ENCODE measurements at regions not wholly inside any gene's neighbourhood (a gene's known extent, or its start where the extent isn't known, plus 50 kb on each side); places are given as distances from the start of the nearest gene placed in this dataset.

DNA sequence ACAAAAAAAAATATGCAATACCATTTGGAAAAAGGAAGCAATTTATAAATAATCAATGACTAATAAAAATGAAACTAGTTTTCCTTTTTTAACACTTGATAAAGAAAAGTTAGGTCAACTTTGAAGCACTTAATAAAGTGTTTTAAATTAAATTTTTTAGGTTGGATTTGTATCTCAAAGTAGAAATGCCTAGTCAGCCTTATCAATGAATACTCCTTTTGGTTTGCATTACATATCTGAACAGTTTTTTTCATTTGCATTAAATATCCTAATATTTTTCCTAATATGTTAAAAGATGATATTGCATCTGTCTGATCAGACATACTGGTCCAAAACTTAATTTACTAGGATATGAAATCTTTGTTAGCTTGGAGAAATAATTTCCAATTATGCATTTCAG is 155.8 kb upstream of the ZFP42 start:
- H4K5ac ChIP-seq (ENCODE audit: insufficient read length, low read depth, low read length), result no peak overlapping the region
- no peak overlapping the region for H3K18ac ChIP-seq (ENCODE audit: insufficient read length, low read depth, low read length)
- no peak overlapping the region for H4K8ac ChIP-seq (replicated peaks; ENCODE audit: insufficient read length, low read depth, low read length)
- H2AFZ ChIP-seq (ENCODE audit: low read length), result no peak overlapping the region
- H2AK5ac ChIP-seq (ENCODE audit: insufficient read length, low read length), result no peak overlapping the region
- no peak overlapping the region for H2BK20ac ChIP-seq (ENCODE audit: low read depth, low read length, poor library complexity, severe bottlenecking)
- H3K4me2 ChIP-seq (ENCODE audit: insufficient read depth, insufficient read length, low read length), result no peak overlapping the region
- H3K4me1 ChIP-seq (ENCODE audit: insufficient read depth, low read length), result no peaks in the 10 kb centered on the region
- Mint-ChIP-seq H3K27ac (no peak overlapping the region), H3K36me3 (ENCODE audit: insufficient read depth in 1 of 3, low read depth in 3 of 3) (no peaks in the 10 kb centered on the region), H3K9me3 (peaks cover 0 to 3% of the 10 kb centered on the region in 2 experiments; a peak in 1 of 5 replicates), H3K27me3 (ENCODE audit: low read depth) (no peaks in the 10 kb centered on the region), H3K4me1 (no peaks in the 10 kb centered on the region), H3K4me3 (no peak overlapping the region)
- H3K9ac ChIP-seq (ENCODE audit: extremely low read depth, insufficient read length, low read length), result no peak overlapping the region
- no peak overlapping the region for H3K27ac ChIP-seq (ENCODE audit: insufficient read length, low read depth, low read length)
- no peak overlapping the region for H3T11ph ChIP-seq (ENCODE audit: low read length)
- H3K14ac ChIP-seq (ENCODE audit: insufficient read depth, low read length), result no peak overlapping the region
- no peak overlapping the region for H3K23ac ChIP-seq (ENCODE audit: insufficient read length, low read depth, low read length)
- no peaks in the 10 kb centered on the region for H3K79me2 ChIP-seq (ENCODE audit: insufficient read depth, low read length)
- no peaks in the 10 kb centered on the region for H3K23me2 ChIP-seq (ENCODE audit: insufficient read length, low read depth, low read length, poor library complexity, severe bottlenecking)
- H4K91ac ChIP-seq (ENCODE audit: insufficient read length, low read depth, low read length), result no peak overlapping the region
- H2BK120ac ChIP-seq (ENCODE audit: low read depth, low read length, poor library complexity, severe bottlenecking), result no peak overlapping the region
- H2BK12ac ChIP-seq (ENCODE audit: insufficient read length, low read depth, low read length), result no peak overlapping the region
- no peaks in the 10 kb centered on the region for H3K9me3 ChIP-seq (ENCODE audit: control insufficient read depth, low read depth, low read length)
- no peak overlapping the region for H2BK5ac ChIP-seq (ENCODE audit: insufficient read length, low read length)
- DNase-seq, result no peak
- no peak overlapping the region for H3K4ac ChIP-seq (ENCODE audit: low read depth, low read length)
- no peaks in the 10 kb centered on the region for H4K20me1 ChIP-seq (ENCODE audit: control insufficient read depth, insufficient read depth, insufficient read length)
- H3K27me3 ChIP-seq (ENCODE audit: insufficient read depth, low read length), result no peaks in the 10 kb centered on the region
- TF ChIP-seq, protein P1, sequence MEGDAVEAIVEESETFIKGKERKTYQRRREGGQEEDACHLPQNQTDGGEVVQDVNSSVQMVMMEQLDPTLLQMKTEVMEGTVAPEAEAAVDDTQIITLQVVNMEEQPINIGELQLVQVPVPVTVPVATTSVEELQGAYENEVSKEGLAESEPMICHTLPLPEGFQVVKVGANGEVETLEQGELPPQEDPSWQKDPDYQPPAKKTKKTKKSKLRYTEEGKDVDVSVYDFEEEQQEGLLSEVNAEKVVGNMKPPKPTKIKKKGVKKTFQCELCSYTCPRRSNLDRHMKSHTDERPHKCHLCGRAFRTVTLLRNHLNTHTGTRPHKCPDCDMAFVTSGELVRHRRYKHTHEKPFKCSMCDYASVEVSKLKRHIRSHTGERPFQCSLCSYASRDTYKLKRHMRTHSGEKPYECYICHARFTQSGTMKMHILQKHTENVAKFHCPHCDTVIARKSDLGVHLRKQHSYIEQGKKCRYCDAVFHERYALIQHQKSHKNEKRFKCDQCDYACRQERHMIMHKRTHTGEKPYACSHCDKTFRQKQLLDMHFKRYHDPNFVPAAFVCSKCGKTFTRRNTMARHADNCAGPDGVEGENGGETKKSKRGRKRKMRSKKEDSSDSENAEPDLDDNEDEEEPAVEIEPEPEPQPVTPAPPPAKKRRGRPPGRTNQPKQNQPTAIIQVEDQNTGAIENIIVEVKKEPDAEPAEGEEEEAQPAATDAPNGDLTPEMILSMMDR (conservative IDR thresholded peaks at IDR 0.05), result no peak
- no peak overlapping the region for H2BK15ac ChIP-seq (ENCODE audit: low read depth, low read length)
- no peaks in the 10 kb centered on the region for H3K79me1 ChIP-seq (ENCODE audit: insufficient read depth, low read depth, low read length, poor library complexity, severe bottlenecking)
- no peak overlapping the region for H3K56ac ChIP-seq (ENCODE audit: insufficient read length, low read depth, low read length)
